Ectodermal cell (in vitro differentiated cells): ENCODE measurements at regions not wholly inside any gene's neighbourhood (a gene's known extent, or its start where the extent isn't known, plus 50 kb on each side); places are given as distances from the start of the nearest gene placed in this dataset.

Experiments used
- H3K27ac ChIP-seq: 2 replicates; pipeline ENCODE4 v1.7.0; 2013; ENCODE audit warnings: mild to moderate bottlenecking, low read depth, low read length; ENCODE audit not compliant: insufficient read depth, poor library complexity, severe bottlenecking
- H3K27me3 ChIP-seq: 2 replicates; pipeline ENCODE4 v1.7.0; 2013; ENCODE audit warnings: mild to moderate bottlenecking, low read length; ENCODE audit not compliant: insufficient read depth, control insufficient read depth, poor library complexity, severe bottlenecking
- H3K36me3 ChIP-seq: one replicate; pipeline ENCODE4 v1.7.0; 2013; ENCODE audit warnings: low read length; ENCODE audit not compliant: control insufficient read depth, insufficient read depth
- H3K4me1 ChIP-seq: one replicate; pipeline ENCODE4 v1.7.0; 2013; ENCODE audit warnings: low read length; ENCODE audit not compliant: control insufficient read depth, insufficient read depth
- H3K4me3 ChIP-seq: 2 replicates; pipeline ENCODE4 v1.7.0; 2013; ENCODE audit warnings: low read depth, low read length, control low read depth; ENCODE audit not compliant: insufficient read depth
- H3K9me3 ChIP-seq: 2 replicates; pipeline ENCODE4 v1.7.0; 2013; ENCODE audit warnings: mild to moderate bottlenecking, low read length, moderate library complexity; ENCODE audit not compliant: control insufficient read depth
- WGBS, 2 experiments: methylation state at CpG; one replicate each; pipeline ENCODE4 v1.1.7; 2013; ENCODE audit warnings: missing lambda C conversion rate in 2 of 2; 5-methylcytosine and 5-hydroxymethylcytosine counted together

DNA sequence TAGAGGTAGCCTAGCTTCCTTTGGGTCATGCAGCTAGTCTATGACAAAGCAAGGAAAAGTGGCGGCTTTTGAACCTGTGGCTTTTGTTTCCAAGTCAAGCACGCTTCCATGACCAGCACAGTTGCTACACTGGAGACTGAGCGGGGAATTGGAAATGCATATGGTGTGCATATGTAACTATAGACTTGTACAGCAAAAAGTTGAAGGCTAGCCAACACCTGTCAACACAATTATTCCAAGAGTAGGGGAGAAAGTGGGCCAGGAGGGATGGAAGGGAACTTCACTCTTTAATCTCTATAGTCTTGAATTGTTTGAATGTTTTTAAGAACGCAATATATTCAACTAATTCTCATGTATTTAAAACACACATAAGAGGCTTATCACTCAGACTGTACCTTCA is 218.5 kb upstream of the CADM1 start:
- H3K27ac ChIP-seq: no peak overlapping the region
- WGBS, 2 experiments: 91 to 98% methylated on average over 3 of the region's 4 CpGs
- no peak overlapping the region for H3K4me3 ChIP-seq
- H3K9me3 ChIP-seq: no peaks in the 10 kb centered on the region
- H3K27me3 ChIP-seq: no peaks in the 10 kb centered on the region
- H3K4me1 ChIP-seq: no peaks in the 10 kb centered on the region
- no peaks in the 10 kb centered on the region for H3K36me3 ChIP-seq

GRCh38 chr11:115721296-115721995 is 217.2 kb upstream of the CADM1 start:
- no peaks in the 10 kb centered on the region for H3K27me3 ChIP-seq
- H3K4me1 ChIP-seq: peaks cover 8% of the 10 kb centered on the region
- no peak overlapping the region for H3K4me3 ChIP-seq
- H3K36me3 ChIP-seq: no peaks in the 10 kb centered on the region
- H3K9me3 ChIP-seq: no peaks in the 10 kb centered on the region
- no peak overlapping the region for H3K27ac ChIP-seq
- 92 to 96% methylated on average over 3 of the region's 3 CpGs for WGBS, 2 experiments

DNA sequence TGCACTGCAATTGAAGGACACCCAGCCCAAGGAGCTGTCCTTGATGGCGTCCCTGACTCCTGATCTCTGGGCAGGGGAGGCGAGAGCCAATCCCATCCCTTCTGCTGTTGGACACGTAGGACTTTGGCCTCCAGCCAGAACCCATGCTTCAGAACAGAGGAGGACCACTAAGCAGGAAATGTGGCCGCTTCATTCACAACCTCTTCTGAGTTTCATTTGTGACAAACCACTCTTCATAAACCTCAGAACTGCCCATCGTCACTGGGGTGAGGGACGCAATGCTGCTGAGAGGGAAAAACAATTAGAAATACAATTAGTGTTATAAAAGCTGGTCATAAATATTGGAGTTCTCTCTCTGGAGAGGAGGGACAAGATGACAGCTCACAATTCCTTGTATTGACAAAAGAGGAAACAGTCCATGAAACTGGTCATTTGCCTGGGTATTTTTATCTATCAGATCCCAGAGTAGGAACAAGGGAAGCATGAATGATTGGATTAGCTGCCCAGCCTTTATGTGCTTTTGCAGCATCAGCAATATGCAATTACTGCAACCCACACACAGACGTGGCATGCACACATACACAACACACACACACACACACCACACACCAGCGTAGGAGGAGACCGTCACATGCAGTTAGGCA is 216.5 kb upstream of the CADM1 start:
- H3K4me1 ChIP-seq: peaks cover 8% of the 10 kb centered on the region
- no peak overlapping the region for H3K27ac ChIP-seq
- H3K36me3 ChIP-seq: no peaks in the 10 kb centered on the region
- 92 to 94% methylated on average over 9 of the region's 9 CpGs for WGBS, 2 experiments
- no peaks in the 10 kb centered on the region for H3K27me3 ChIP-seq
- no peak overlapping the region for H3K4me3 ChIP-seq
- no peaks in the 10 kb centered on the region for H3K9me3 ChIP-seq

GRCh38 chr11:115718945-115719344 is 214.7 kb upstream of the CADM1 start:
- H3K4me3 ChIP-seq: no peak overlapping the region
- no peaks in the 10 kb centered on the region for H3K27me3 ChIP-seq
- WGBS, 2 experiments: 92 to 96% methylated on average over 3 of the region's 3 CpGs
- H3K36me3 ChIP-seq: no peaks in the 10 kb centered on the region
- no peak overlapping the region for H3K27ac ChIP-seq
- H3K4me1 ChIP-seq: peaks cover 10% of the 10 kb centered on the region
- no peaks in the 10 kb centered on the region for H3K9me3 ChIP-seq

DNA sequence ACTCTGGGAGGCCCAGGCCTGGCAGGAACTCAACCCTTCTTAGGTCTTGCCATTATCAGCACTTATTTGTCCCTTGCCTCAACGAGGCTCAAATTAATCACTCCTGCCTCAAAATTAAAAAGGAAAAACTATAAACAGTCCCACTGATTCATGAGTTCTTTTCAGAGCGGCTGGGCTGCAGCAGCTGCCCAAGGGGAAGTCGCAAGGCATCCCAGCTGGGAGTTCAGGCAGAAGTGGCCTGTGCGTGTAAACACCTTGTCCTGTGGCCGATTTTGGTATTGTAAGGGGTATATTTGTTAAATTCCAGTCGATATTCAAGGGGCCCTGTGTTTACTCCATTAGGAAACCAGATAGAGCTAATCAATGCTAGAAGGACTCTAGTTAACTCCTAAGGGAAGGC is 213.9 kb upstream of the CADM1 start:
- H3K27me3 ChIP-seq: no peaks in the 10 kb centered on the region
- H3K9me3 ChIP-seq: no peaks in the 10 kb centered on the region
- H3K36me3 ChIP-seq: no peaks in the 10 kb centered on the region
- no peak overlapping the region for H3K27ac ChIP-seq
- peaks cover 10% of the 10 kb centered on the region for H3K4me1 ChIP-seq
- H3K4me3 ChIP-seq: no peak overlapping the region
- WGBS, 2 experiments: 89 to 90% methylated on average over 6 of the region's 6 CpGs

GRCh38 chr11:115716601-115717529 is 212.7 kb upstream of the CADM1 start:
- Histone ChIP-seq H3K4me3 (no peak overlapping the region), H3K36me3 (no peaks in the 10 kb centered on the region), H3K27me3 (no peaks in the 10 kb centered on the region), H3K4me1 (peaks cover 10% of the 10 kb centered on the region), H3K9me3 (no peaks in the 10 kb centered on the region), H3K27ac (no peak overlapping the region)
- WGBS, 2 experiments: 81 to 82% methylated on average over 28 to 29 of the region's 29 CpGs

GRCh38 chr11:115716080-115716479 is 211.9 kb upstream of the CADM1 start:
- WGBS, 2 experiments: 87 to 89% methylated on average over 6 to 7 of the region's 7 CpGs
- Histone ChIP-seq H3K36me3 (no peaks in the 10 kb centered on the region), H3K4me3 (no peak overlapping the region), H3K4me1 (peaks cover 10% of the 10 kb centered on the region), H3K27ac (no peak overlapping the region), H3K9me3 (no peaks in the 10 kb centered on the region), H3K27me3 (no peaks in the 10 kb centered on the region)

- WGBS, 2 experiments: 94 to 96% methylated on average over 3 of the region's 3 CpGs
- Histone ChIP-seq H3K9me3 (no peaks in the 10 kb centered on the region), H3K27me3 (no peaks in the 10 kb centered on the region), H3K4me1 (peaks cover 10% of the 10 kb centered on the region), H3K4me3 (no peak overlapping the region), H3K36me3 (no peaks in the 10 kb centered on the region), H3K27ac (no peak overlapping the region)
Observed at GRCh38 chr11:115715251-115715770, 211.1 kb upstream of the CADM1 start.

GRCh38 chr11:115712296-115712695 is 208.1 kb upstream of the CADM1 start:
- no peak overlapping the region for H3K4me3 ChIP-seq
- H3K4me1 ChIP-seq: peaks cover 10% of the 10 kb centered on the region
- no peaks in the 10 kb centered on the region for H3K36me3 ChIP-seq
- H3K9me3 ChIP-seq: no peaks in the 10 kb centered on the region
- no peaks in the 10 kb centered on the region for H3K27me3 ChIP-seq
- H3K27ac ChIP-seq: no peak overlapping the region

GRCh38 chr11:115710980-115711379 is 206.8 kb upstream of the CADM1 start:
- no peak overlapping the region for H3K4me3 ChIP-seq
- H3K36me3 ChIP-seq: no peaks in the 10 kb centered on the region
- 95 to 97% methylated on average over 20 of the region's 20 CpGs for WGBS, 2 experiments
- H3K27ac ChIP-seq: no peak overlapping the region
- no peaks in the 10 kb centered on the region for H3K27me3 ChIP-seq
- peaks cover 3% of the 10 kb centered on the region for H3K4me1 ChIP-seq
- no peaks in the 10 kb centered on the region for H3K9me3 ChIP-seq
